ENCODE measurements at regions not wholly inside any gene's neighbourhood (a gene's known extent, or its start where the extent isn't known, plus 50 kb on each side); places are given as distances from the start of the nearest gene placed in this dataset.

DNA sequence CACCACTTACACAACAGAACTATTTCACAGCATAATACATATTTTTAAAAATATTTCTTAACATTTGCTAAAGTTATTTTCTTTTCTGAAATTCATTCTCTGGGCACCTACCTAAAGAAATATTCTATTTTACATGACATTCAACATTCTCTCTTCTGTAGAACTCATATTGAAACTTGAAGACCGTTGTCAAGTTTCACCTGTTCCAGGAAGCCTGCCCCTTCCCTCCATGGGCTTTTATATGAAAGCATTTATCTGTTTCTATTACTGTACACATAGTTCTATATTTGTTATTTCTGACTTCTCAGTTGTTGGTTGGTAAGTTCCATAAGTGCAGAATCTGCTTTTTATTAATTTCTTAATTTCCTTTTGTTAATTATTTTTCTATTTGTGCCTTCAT, 204.3 kb upstream of the ALCAM start:
- Histone ChIP-seq H3K4me1 (ENCODE audit: insufficient read depth, low read length) (peaks cover 2% of the 10 kb centered on the region; the same call in 1 of the 2 replicates), H2BK15ac (ENCODE audit: low read depth, low read length) (no peak overlapping the region), H4K91ac (ENCODE audit: insufficient read length, low read depth, low read length) (no peak overlapping the region), H3K27ac (ENCODE audit: insufficient read length, low read depth, low read length) (no peak overlapping the region), H4K20me1 (ENCODE audit: control insufficient read depth, insufficient read depth, insufficient read length) (no peaks in the 10 kb centered on the region), H4K5ac (ENCODE audit: insufficient read length, low read depth, low read length) (no peak overlapping the region), H3K4ac (ENCODE audit: low read depth, low read length) (no peak overlapping the region), H3K23me2 (ENCODE audit: insufficient read length, low read depth, low read length, poor library complexity, severe bottlenecking) (no peaks in the 10 kb centered on the region), H3K18ac (ENCODE audit: insufficient read length, low read depth, low read length) (no peak overlapping the region), H2BK12ac (ENCODE audit: insufficient read length, low read depth, low read length) (no peak overlapping the region), H3K4me2 (ENCODE audit: insufficient read depth, insufficient read length, low read length) (no peak overlapping the region), H3K9me3 (ENCODE audit: control insufficient read depth, low read depth, low read length) (no peaks in the 10 kb centered on the region), H3K79me1 (ENCODE audit: insufficient read depth, low read depth, low read length, poor library complexity, severe bottlenecking) (no peaks in the 10 kb centered on the region), H4K8ac (replicated peaks; ENCODE audit: insufficient read length, low read depth, low read length) (no peak overlapping the region), H3K23ac (ENCODE audit: insufficient read length, low read depth, low read length) (no peak overlapping the region), H3T11ph (ENCODE audit: low read length) (no peak overlapping the region), H3K79me2 (ENCODE audit: insufficient read depth, low read length) (no peaks in the 10 kb centered on the region), H3K56ac (ENCODE audit: insufficient read length, low read depth, low read length) (no peak overlapping the region), H2BK5ac (ENCODE audit: insufficient read length, low read length) (no peak overlapping the region), H2BK20ac (ENCODE audit: low read depth, low read length, poor library complexity, severe bottlenecking) (no peak overlapping the region), H3K27me3 (ENCODE audit: insufficient read depth, low read length) (no peaks in the 10 kb centered on the region), H3K14ac (ENCODE audit: insufficient read depth, low read length) (no peak overlapping the region), H2AK5ac (ENCODE audit: insufficient read length, low read length) (no peak overlapping the region), H2AFZ (ENCODE audit: low read length) (no peak overlapping the region), H3K9ac (ENCODE audit: extremely low read depth, insufficient read length, low read length) (no peak overlapping the region), H2BK120ac (ENCODE audit: low read depth, low read length, poor library complexity, severe bottlenecking) (no peak overlapping the region)
- Mint-ChIP-seq H3K4me3 (no peak overlapping the region; a peak in 1 of 5 replicates), H3K9me3 (peaks cover 0 to 2% of the 10 kb centered on the region in 2 experiments; a peak in 2 of 5 replicates), H3K27ac (no peak overlapping the region), H3K4me1 (peaks cover 26 to 30% of the 10 kb centered on the region in 2 experiments), H3K36me3 (ENCODE audit: insufficient read depth in 1 of 3, low read depth in 3 of 3) (peaks cover 0 to 7% (median 1%) of the 10 kb centered on the region in 3 experiments; a peak in 3 of 7 replicates), H3K27me3 (ENCODE audit: low read depth) (no peaks in the 10 kb centered on the region)
- no peak for DNase-seq
- WGBS (ENCODE audit: extremely low coverage, insufficient read length, low lambda C conversion rate) = no CpG with 5 or more reads among the region's 1 CpG
- TF ChIP-seq, protein P1, sequence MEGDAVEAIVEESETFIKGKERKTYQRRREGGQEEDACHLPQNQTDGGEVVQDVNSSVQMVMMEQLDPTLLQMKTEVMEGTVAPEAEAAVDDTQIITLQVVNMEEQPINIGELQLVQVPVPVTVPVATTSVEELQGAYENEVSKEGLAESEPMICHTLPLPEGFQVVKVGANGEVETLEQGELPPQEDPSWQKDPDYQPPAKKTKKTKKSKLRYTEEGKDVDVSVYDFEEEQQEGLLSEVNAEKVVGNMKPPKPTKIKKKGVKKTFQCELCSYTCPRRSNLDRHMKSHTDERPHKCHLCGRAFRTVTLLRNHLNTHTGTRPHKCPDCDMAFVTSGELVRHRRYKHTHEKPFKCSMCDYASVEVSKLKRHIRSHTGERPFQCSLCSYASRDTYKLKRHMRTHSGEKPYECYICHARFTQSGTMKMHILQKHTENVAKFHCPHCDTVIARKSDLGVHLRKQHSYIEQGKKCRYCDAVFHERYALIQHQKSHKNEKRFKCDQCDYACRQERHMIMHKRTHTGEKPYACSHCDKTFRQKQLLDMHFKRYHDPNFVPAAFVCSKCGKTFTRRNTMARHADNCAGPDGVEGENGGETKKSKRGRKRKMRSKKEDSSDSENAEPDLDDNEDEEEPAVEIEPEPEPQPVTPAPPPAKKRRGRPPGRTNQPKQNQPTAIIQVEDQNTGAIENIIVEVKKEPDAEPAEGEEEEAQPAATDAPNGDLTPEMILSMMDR (conservative IDR thresholded peaks at IDR 0.05) = no peak
